SH-SY5Y (cell line): ENCODE measurements at regions not wholly inside any gene's neighbourhood (a gene's known extent, or its start where the extent isn't known, plus 50 kb on each side); places are given as distances from the start of the nearest gene placed in this dataset.
A peak's percentile ranks its signal among the peaks of the same experiment; 100 is the strongest.

ENCODE experiments used
- GATA2 ChIP-seq: IDR thresholded peaks from 2 replicates; pipeline ENCODE4 v1.6.1; 2011; ENCODE audit warnings: mild to moderate bottlenecking, low read depth, low read length
- GATA3 ChIP-seq: IDR thresholded peaks from 2 replicates; pipeline ENCODE4 v1.6.1; 2011; ENCODE audit warnings: low read depth, mild to moderate bottlenecking, low read length, moderate library complexity

DNA sequence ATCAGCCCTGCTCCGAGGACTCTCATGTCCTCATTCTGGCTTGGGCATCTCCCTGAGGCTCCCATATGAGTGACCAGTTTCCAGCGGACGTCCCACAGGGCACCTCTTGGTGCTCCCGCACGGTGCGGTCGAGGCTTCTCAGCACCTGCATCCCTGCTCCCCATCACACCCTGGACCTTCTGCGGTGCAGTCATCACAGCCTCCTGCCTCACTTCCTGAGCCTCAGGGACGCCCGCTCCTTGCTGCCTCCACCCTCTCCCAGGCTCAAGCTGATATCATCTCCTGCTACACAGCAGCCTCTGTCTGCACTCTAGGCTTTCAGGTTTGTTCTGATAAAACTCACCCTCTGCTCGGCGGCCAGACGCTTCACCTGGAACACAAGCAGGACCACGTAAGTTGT is 185.0 kb downstream of the TMEM18 start:
- TF ChIP-seq GATA2 (peak; percentile 44; the same call in 1 of the 2 replicates), GATA3 (no peak)
